ENCODE measurements at regions not wholly inside any gene's neighbourhood (a gene's known extent, or its start where the extent isn't known, plus 50 kb on each side); places are given as distances from the start of the nearest gene placed in this dataset.

- Histone ChIP-seq H3K9me3 (replicated peaks in 1 of 2; ENCODE audit: control insufficient read depth in 2 of 2, insufficient read depth in 1 of 2, low read depth in 1 of 2, low read length in 2 of 2) (no peaks in the 10 kb centered on the region), H3K27ac (replicated peaks; ENCODE audit: low read length) (no peak overlapping the region), H2AK5ac (ENCODE audit: low read depth, low read length) (no peak overlapping the region), H2BK5ac (ENCODE audit: low read length) (no peak overlapping the region), H3K4me1 (ENCODE audit: control insufficient read depth in 2 of 2, insufficient read depth in 1 of 2, low read depth in 1 of 2, low read length in 2 of 2) (peaks cover 0 to 3% of the 10 kb centered on the region in 2 donors), H2BK15ac (ENCODE audit: low read length) (no peak overlapping the region), H4K8ac (ENCODE audit: low read depth, low read length) (no peak overlapping the region), H3K36me3 (replicated peaks in 1 of 2; ENCODE audit: control insufficient read depth in 2 of 2, insufficient read depth in 2 of 2, low read length in 2 of 2) (no peaks in the 10 kb centered on the region), H3K4me2 (ENCODE audit: insufficient read depth, low read length, poor library complexity, severe bottlenecking) (no peak overlapping the region), H2BK12ac (ENCODE audit: low read length) (no peak overlapping the region), H3K4ac (ENCODE audit: low read length) (no peak overlapping the region), H3K18ac (ENCODE audit: low read length) (no peak overlapping the region), H3K9ac (ENCODE audit: low read depth, low read length, poor library complexity) (no peak overlapping the region), H3K4me3 (ENCODE audit: low read length in 2 of 2) (no peak overlapping the region), H2AFZ (ENCODE audit: low read length) (no peak overlapping the region), H3K14ac (ENCODE audit: low read length) (no peak overlapping the region), H3K23ac (ENCODE audit: low read depth, low read length, poor library complexity) (no peak overlapping the region), H3K79me1 (ENCODE audit: low read depth, low read length) (no peaks in the 10 kb centered on the region), H3K27me3 (ENCODE audit: control insufficient read depth in 3 of 3, insufficient read depth in 3 of 3, low read depth in 1 of 3, low read length in 3 of 3) (no peaks in the 10 kb centered on the region), H4K91ac (ENCODE audit: low read depth, low read length, poor library complexity) (no peak overlapping the region), H2BK120ac (ENCODE audit: low read depth, low read length) (no peak overlapping the region)
- no peak for DNase-seq (ENCODE audit: low spot score)
- WGBS, 2 donors (ENCODE audit: extremely low coverage in 2 of 2, insufficient read length in 2 of 2, insufficient replicate concordance in 1 of 2): no CpG with 5 or more reads among the region's 3 CpGs
Observed at GRCh38 chr5:67694810-67695191, 498.2 kb upstream of the CD180 start.

GRCh38 chr5:67693956-67694809 is 497.6 kb upstream of the CD180 start:
- DNase-seq (ENCODE audit: low spot score): no peak

GRCh38 chr5:67686746-67687145 is 490.1 kb upstream of the CD180 start:
- Histone ChIP-seq H3K4me3 (ENCODE audit: low read length in 2 of 2) (no peak overlapping the region), H3K27me3 (ENCODE audit: control insufficient read depth in 3 of 3, insufficient read depth in 3 of 3, low read depth in 1 of 3, low read length in 3 of 3) (no peaks in the 10 kb centered on the region), H3K79me1 (ENCODE audit: low read depth, low read length) (no peaks in the 10 kb centered on the region), H3K23ac (ENCODE audit: low read depth, low read length, poor library complexity) (no peak overlapping the region), H2BK5ac (ENCODE audit: low read length) (no peak overlapping the region), H2AFZ (ENCODE audit: low read length) (no peak overlapping the region), H4K91ac (ENCODE audit: low read depth, low read length, poor library complexity) (no peak overlapping the region), H3K36me3 (replicated peaks in 1 of 2; ENCODE audit: control insufficient read depth in 2 of 2, insufficient read depth in 2 of 2, low read length in 2 of 2) (no peaks in the 10 kb centered on the region), H2AK5ac (ENCODE audit: low read depth, low read length) (no peak overlapping the region), H2BK120ac (ENCODE audit: low read depth, low read length) (no peak overlapping the region), H3K4me1 (ENCODE audit: control insufficient read depth in 2 of 2, insufficient read depth in 1 of 2, low read depth in 1 of 2, low read length in 2 of 2) (no peaks in the 10 kb centered on the region), H3K14ac (ENCODE audit: low read length) (no peak overlapping the region), H3K9ac (ENCODE audit: low read depth, low read length, poor library complexity) (no peak overlapping the region), H4K8ac (ENCODE audit: low read depth, low read length) (no peak overlapping the region), H3K18ac (ENCODE audit: low read length) (no peak overlapping the region), H3K4ac (ENCODE audit: low read length) (no peak overlapping the region), H3K4me2 (ENCODE audit: insufficient read depth, low read length, poor library complexity, severe bottlenecking) (no peak overlapping the region), H3K27ac (replicated peaks; ENCODE audit: low read length) (no peak overlapping the region), H2BK12ac (ENCODE audit: low read length) (no peak overlapping the region), H3K9me3 (replicated peaks in 1 of 2; ENCODE audit: control insufficient read depth in 2 of 2, insufficient read depth in 1 of 2, low read depth in 1 of 2, low read length in 2 of 2) (peaks cover 2 to 4% of the 10 kb centered on the region in 2 donors), H2BK15ac (ENCODE audit: low read length) (no peak overlapping the region)
- DNase-seq (ENCODE audit: low spot score): no peak
- WGBS, 2 donors (ENCODE audit: extremely low coverage in 2 of 2, insufficient read length in 2 of 2, insufficient replicate concordance in 1 of 2): no CpG with 5 or more reads among the region's 1 CpG

More at GRCh38 chr5:67693956-67694809, 497.6 kb upstream of the CD180 start:
- H4K91ac ChIP-seq (ENCODE audit: low read depth, low read length, poor library complexity): no peak overlapping the region
- H3K14ac ChIP-seq (ENCODE audit: low read length): no peak overlapping the region
- H3K36me3 ChIP-seq (replicated peaks in 1 of 2; ENCODE audit: control insufficient read depth in 2 of 2, insufficient read depth in 2 of 2, low read length in 2 of 2): no peaks in the 10 kb centered on the region
- H3K4me2 ChIP-seq (ENCODE audit: insufficient read depth, low read length, poor library complexity, severe bottlenecking): no peak overlapping the region
- no peak overlapping the region for H2BK12ac ChIP-seq (ENCODE audit: low read length)
- H3K79me1 ChIP-seq (ENCODE audit: low read depth, low read length): no peaks in the 10 kb centered on the region
- peaks cover 0 to 3% of the 10 kb centered on the region in 2 donors for H3K4me1 ChIP-seq (ENCODE audit: control insufficient read depth in 2 of 2, insufficient read depth in 1 of 2, low read depth in 1 of 2, low read length in 2 of 2)
- no peak overlapping the region for H2BK5ac ChIP-seq (ENCODE audit: low read length)
- H2AFZ ChIP-seq (ENCODE audit: low read length): peak overlapping the region; percentile 54
- no CpG with 5 or more reads among the region's 6 CpGs for WGBS, 2 donors (ENCODE audit: extremely low coverage in 2 of 2, insufficient read length in 2 of 2, insufficient replicate concordance in 1 of 2)
- H4K8ac ChIP-seq (ENCODE audit: low read depth, low read length): no peak overlapping the region
- H3K4ac ChIP-seq (ENCODE audit: low read length): no peak overlapping the region
- no peak overlapping the region for H2BK120ac ChIP-seq (ENCODE audit: low read depth, low read length)
- H3K9me3 ChIP-seq (replicated peaks in 1 of 2; ENCODE audit: control insufficient read depth in 2 of 2, insufficient read depth in 1 of 2, low read depth in 1 of 2, low read length in 2 of 2): no peaks in the 10 kb centered on the region
- no peak overlapping the region for H2AK5ac ChIP-seq (ENCODE audit: low read depth, low read length)
- H3K9ac ChIP-seq (ENCODE audit: low read depth, low read length, poor library complexity): no peak overlapping the region
- no peak overlapping the region for H3K4me3 ChIP-seq (ENCODE audit: low read length in 2 of 2)
- no peak overlapping the region for H3K18ac ChIP-seq (ENCODE audit: low read length)
- no peaks in the 10 kb centered on the region for H3K27me3 ChIP-seq (ENCODE audit: control insufficient read depth in 3 of 3, insufficient read depth in 3 of 3, low read depth in 1 of 3, low read length in 3 of 3)
- no peak overlapping the region for H2BK15ac ChIP-seq (ENCODE audit: low read length)
- H3K23ac ChIP-seq (ENCODE audit: low read depth, low read length, poor library complexity): no peak overlapping the region
- no peak overlapping the region for H3K27ac ChIP-seq (replicated peaks; ENCODE audit: low read length)

- Histone ChIP-seq H3K27ac (replicated peaks; ENCODE audit: low read length) (no peak overlapping the region), H3K9me3 (replicated peaks in 1 of 2; ENCODE audit: control insufficient read depth in 2 of 2, insufficient read depth in 1 of 2, low read depth in 1 of 2, low read length in 2 of 2) (peaks cover 2 to 4% of the 10 kb centered on the region in 2 donors), H3K4me1 (ENCODE audit: control insufficient read depth in 2 of 2, insufficient read depth in 1 of 2, low read depth in 1 of 2, low read length in 2 of 2) (peaks cover 0 to 6% of the 10 kb centered on the region in 2 donors)
Observed at GRCh38 chr5:67681703-67682102, 485.1 kb upstream of the CD180 start.

More at GRCh38 chr5:67681703-67682102, 485.1 kb upstream of the CD180 start:
- no peaks in the 10 kb centered on the region for H3K79me1 ChIP-seq (ENCODE audit: low read depth, low read length)
- H2BK15ac ChIP-seq (ENCODE audit: low read length): no peak overlapping the region
- H3K27me3 ChIP-seq (ENCODE audit: control insufficient read depth in 3 of 3, insufficient read depth in 3 of 3, low read depth in 1 of 3, low read length in 3 of 3): no peaks in the 10 kb centered on the region
- no peak overlapping the region for H3K4ac ChIP-seq (ENCODE audit: low read length)
- no peak overlapping the region for H2BK5ac ChIP-seq (ENCODE audit: low read length)
- H2AFZ ChIP-seq (ENCODE audit: low read length): no peak overlapping the region
- no peak overlapping the region for H2AK5ac ChIP-seq (ENCODE audit: low read depth, low read length)
- WGBS, 2 donors (ENCODE audit: extremely low coverage in 2 of 2, insufficient read length in 2 of 2, insufficient replicate concordance in 1 of 2): no CpG with 5 or more reads among the region's 2 CpGs
- H4K91ac ChIP-seq (ENCODE audit: low read depth, low read length, poor library complexity): no peak overlapping the region
- DNase-seq (ENCODE audit: low spot score): no peak
- H2BK120ac ChIP-seq (ENCODE audit: low read depth, low read length): no peak overlapping the region
- H3K4me2 ChIP-seq (ENCODE audit: insufficient read depth, low read length, poor library complexity, severe bottlenecking): no peak overlapping the region
- H2BK12ac ChIP-seq (ENCODE audit: low read length): no peak overlapping the region
- no peaks in the 10 kb centered on the region for H3K36me3 ChIP-seq (replicated peaks in 1 of 2; ENCODE audit: control insufficient read depth in 2 of 2, insufficient read depth in 2 of 2, low read length in 2 of 2)
- no peak overlapping the region for H3K9ac ChIP-seq (ENCODE audit: low read depth, low read length, poor library complexity)
- no peak overlapping the region for H4K8ac ChIP-seq (ENCODE audit: low read depth, low read length)
- H3K18ac ChIP-seq (ENCODE audit: low read length): no peak overlapping the region
- H3K14ac ChIP-seq (ENCODE audit: low read length): no peak overlapping the region
- no peak overlapping the region for H3K23ac ChIP-seq (ENCODE audit: low read depth, low read length, poor library complexity)
- H3K4me3 ChIP-seq (ENCODE audit: low read length in 2 of 2): no peak overlapping the region
